ENCODE measurements at regions not wholly inside any gene's neighbourhood (a gene's known extent, or its start where the extent isn't known, plus 50 kb on each side); places are given as distances from the start of the nearest gene placed in this dataset.
A peak's percentile ranks its signal among the peaks of the same experiment; 100 is the strongest.

GRCh38 chr12:90079529-90080210 is 371.0 kb upstream of the ATP2B1 start:
- Mint-ChIP-seq H3K27me3 (no peaks in the 10 kb centered on the region), H3K27ac (no peak overlapping the region), H3K4me3 (no peak overlapping the region), H3K9me3 (peaks cover 4% of the 10 kb centered on the region), H3K36me3 (ENCODE audit: low read depth) (no peaks in the 10 kb centered on the region), H3K4me1 (peaks cover 23% of the 10 kb centered on the region)
- no peak for ATAC-seq (replicated peaks)

DNA sequence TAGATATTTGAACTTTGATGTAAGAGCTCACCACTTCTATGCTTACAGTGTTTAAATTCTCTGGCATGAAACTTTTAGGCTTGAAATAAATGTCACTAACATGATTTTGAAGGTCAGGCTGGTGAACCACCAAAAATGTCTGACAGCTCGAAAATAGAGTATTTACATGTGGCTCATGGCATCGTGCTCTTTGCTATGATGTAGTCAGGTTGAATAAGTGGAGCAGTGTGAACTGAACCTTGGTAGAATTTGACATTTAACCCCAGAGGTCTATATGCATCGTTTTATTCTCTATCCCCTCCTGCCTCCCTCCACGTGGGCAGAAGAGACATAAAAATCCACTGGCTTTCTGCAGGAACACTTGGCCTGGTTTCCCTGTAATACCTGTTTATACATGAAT is 369.7 kb upstream of the ATP2B1 start:
- peaks cover 23% of the 10 kb centered on the region for H3K4me1 Mint-ChIP-seq
- no peaks in the 10 kb centered on the region for H3K27me3 Mint-ChIP-seq
- peak; percentile 49 for ATAC-seq (replicated peaks)
- no peaks in the 10 kb centered on the region for H3K36me3 Mint-ChIP-seq (ENCODE audit: low read depth)
- H3K9me3 Mint-ChIP-seq: no peaks in the 10 kb centered on the region
- no peak overlapping the region for H3K4me3 Mint-ChIP-seq
- no peak overlapping the region for H3K27ac Mint-ChIP-seq

DNA sequence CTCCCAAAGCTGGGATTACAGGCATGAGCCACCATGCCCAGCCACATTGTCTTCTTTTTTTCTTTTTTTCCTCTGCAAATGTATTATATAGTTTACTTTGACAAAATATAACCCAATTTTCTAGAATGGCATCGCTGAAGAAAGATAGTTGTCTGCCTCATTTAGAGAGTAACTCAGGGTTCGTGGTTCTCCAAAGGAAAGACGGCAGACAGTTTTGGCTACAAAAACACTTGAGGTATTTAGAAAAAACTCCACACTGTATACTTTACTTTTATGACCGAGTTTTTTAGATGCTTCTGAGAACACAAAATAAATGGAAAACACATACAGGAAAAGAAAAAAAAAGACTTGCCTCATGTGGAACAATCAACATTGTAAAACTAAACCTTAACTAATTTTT is 369.1 kb upstream of the ATP2B1 start:
- Mint-ChIP-seq H3K27me3 (no peaks in the 10 kb centered on the region), H3K4me3 (no peak overlapping the region), H3K9me3 (no peaks in the 10 kb centered on the region), H3K4me1 (peaks cover 23% of the 10 kb centered on the region), H3K36me3 (ENCODE audit: low read depth) (no peaks in the 10 kb centered on the region), H3K27ac (no peak overlapping the region)
- no peak for ATAC-seq (replicated peaks)

DNA sequence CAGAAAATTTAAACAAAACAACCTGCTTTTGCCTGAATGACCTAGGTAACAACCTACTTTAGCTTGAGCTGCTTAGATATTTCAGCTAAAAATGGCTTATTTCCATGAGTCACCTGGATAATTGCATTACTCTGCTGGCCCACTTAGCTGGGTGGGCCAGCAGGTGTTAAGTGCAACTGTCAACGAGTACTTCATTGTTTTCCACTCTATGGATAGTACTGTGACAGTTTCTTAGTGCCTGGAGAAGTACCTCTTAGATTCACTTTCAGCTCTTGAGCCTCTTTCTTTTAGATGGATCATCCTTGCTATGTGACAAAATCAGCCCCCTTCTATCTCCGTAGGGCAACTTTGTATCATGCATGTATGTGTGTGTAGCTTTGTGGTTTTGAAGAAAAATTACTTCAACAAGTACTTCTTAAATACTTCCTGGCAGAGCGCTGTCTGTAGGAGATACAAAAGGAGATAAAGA is 368.2 kb upstream of the ATP2B1 start:
- Mint-ChIP-seq H3K27me3 (no peaks in the 10 kb centered on the region), H3K4me1 (peaks cover 23% of the 10 kb centered on the region), H3K27ac (peak overlapping the region; percentile 13), H3K9me3 (no peaks in the 10 kb centered on the region), H3K4me3 (peak overlapping the region; percentile 40), H3K36me3 (ENCODE audit: low read depth) (no peaks in the 10 kb centered on the region)
- peak; percentile 64 for ATAC-seq (replicated peaks)

DNA sequence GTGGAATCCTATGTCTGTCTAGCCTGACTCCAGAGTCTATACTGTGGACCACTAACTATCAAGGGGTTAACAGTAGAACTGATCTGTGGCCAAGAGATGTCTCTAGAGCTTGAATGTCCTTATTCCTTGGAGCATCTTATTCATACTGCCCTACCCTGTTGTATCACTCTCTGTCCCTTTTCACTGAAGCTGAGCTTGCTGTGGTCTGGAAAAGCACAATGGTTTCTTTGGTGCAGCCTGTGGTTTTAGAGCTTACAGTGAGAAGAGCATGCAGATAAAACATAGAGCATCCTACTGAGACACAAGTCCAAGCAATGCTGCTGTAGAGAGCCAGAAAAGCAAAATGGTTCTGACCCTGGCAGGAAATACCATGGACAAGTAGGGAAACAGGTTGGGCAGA is 367.0 kb upstream of the ATP2B1 start:
- ATAC-seq (replicated peaks): peak; percentile 48

DNA sequence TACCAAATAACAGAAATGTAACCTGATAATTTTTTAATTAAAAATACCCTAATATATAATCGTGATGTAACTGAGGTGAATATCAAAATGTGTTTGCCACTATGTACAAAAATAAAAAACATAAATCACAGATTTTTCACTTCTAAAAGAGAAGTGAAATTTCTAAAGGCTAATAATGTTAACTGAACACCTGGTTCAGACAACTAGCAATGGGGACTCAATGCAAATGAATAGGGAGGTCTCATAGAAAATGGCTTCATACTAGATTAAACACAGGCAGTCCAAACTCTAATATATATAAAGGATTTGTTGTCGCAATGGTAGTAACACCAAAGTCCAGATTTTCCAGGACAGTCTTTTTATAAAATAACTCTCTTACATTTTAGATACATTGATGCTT is 365.4 kb upstream of the ATP2B1 start:
- Mint-ChIP-seq H3K27ac (no peak overlapping the region), H3K9me3 (peaks cover 4% of the 10 kb centered on the region), H3K4me3 (no peak overlapping the region), H3K27me3 (peaks cover 4% of the 10 kb centered on the region), H3K36me3 (ENCODE audit: low read depth) (no peaks in the 10 kb centered on the region), H3K4me1 (peaks cover 22% of the 10 kb centered on the region)
- no peak for ATAC-seq (replicated peaks)

More for the DNA sequence above, 367.0 kb upstream of the ATP2B1 start:
- H3K4me3 Mint-ChIP-seq: no peak overlapping the region
- no peak overlapping the region for H3K27ac Mint-ChIP-seq
- peaks cover under 1% of the 10 kb centered on the region for H3K9me3 Mint-ChIP-seq
- H3K4me1 Mint-ChIP-seq: peaks cover 23% of the 10 kb centered on the region
- H3K36me3 Mint-ChIP-seq (ENCODE audit: low read depth): no peaks in the 10 kb centered on the region
- H3K27me3 Mint-ChIP-seq: peaks cover under 1% of the 10 kb centered on the region

GRCh38 chr12:90071996-90072395 is 363.4 kb upstream of the ATP2B1 start:
- H3K27me3 Mint-ChIP-seq: peaks cover 4% of the 10 kb centered on the region
- no peak for ATAC-seq (replicated peaks)
- peaks cover 4% of the 10 kb centered on the region for H3K9me3 Mint-ChIP-seq
- H3K4me1 Mint-ChIP-seq: peaks cover 16% of the 10 kb centered on the region
- no peak overlapping the region for H3K4me3 Mint-ChIP-seq
- H3K27ac Mint-ChIP-seq: no peak overlapping the region
- no peaks in the 10 kb centered on the region for H3K36me3 Mint-ChIP-seq (ENCODE audit: low read depth)

DNA sequence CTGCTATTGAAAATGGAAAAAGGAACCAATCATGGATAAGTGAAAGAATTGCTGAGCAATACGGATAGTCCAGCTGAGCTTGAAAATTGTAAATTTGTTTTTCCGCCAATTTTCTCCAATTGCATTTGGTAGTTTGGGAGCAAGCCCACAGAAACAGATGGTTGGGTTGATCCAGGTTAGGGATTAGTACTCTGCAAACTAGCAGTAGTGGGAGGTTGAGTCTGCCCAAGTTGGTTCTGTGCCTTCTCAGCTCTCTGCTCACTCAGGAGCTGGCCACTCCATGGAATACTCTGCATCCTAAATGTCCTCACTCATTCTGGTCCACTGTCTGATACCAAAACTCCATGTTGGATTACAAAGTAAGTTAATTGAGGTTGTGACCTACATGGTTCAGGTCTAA is 361.1 kb upstream of the ATP2B1 start:
- Mint-ChIP-seq H3K9me3 (peaks cover 4% of the 10 kb centered on the region), H3K27ac (no peak overlapping the region), H3K36me3 (ENCODE audit: low read depth) (no peaks in the 10 kb centered on the region), H3K27me3 (peaks cover 4% of the 10 kb centered on the region), H3K4me3 (no peak overlapping the region), H3K4me1 (peaks cover under 1% of the 10 kb centered on the region)
- ATAC-seq (replicated peaks): no peak

DNA sequence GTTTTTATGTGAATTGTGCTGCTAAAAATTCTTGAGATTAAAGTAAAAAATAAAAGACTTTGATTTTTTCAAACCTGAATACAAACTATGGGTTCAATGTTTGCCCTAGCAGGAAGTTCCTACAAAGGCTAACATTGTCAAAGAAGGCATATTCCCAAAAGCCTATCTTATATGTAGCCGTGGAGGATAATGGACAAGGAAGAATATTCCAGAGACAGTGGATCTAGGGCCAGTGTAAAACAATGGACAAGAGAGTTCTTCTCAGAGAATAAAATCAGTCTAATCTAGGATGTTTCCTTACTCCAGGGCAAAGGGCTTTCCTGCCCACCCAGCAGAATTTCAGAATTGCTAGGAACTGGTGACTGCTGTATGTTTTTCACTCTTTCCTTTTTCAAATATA is 359.2 kb upstream of the ATP2B1 start:
- no peaks in the 10 kb centered on the region for H3K4me1 Mint-ChIP-seq
- no peak overlapping the region for H3K4me3 Mint-ChIP-seq
- no peak for ATAC-seq (replicated peaks)
- no peaks in the 10 kb centered on the region for H3K36me3 Mint-ChIP-seq (ENCODE audit: low read depth)
- H3K27ac Mint-ChIP-seq: no peak overlapping the region
- H3K9me3 Mint-ChIP-seq: peaks cover 4% of the 10 kb centered on the region
- H3K27me3 Mint-ChIP-seq: peaks cover 4% of the 10 kb centered on the region

- Mint-ChIP-seq H3K36me3 (ENCODE audit: low read depth) (no peaks in the 10 kb centered on the region), H3K4me3 (no peak overlapping the region), H3K9me3 (no peaks in the 10 kb centered on the region), H3K4me1 (no peaks in the 10 kb centered on the region), H3K27me3 (no peaks in the 10 kb centered on the region), H3K27ac (no peak overlapping the region)
- peak; percentile 38 for ATAC-seq (replicated peaks)
Observed at GRCh38 chr12:90064852-90065801, 356.5 kb upstream of the ATP2B1 start.

DNA sequence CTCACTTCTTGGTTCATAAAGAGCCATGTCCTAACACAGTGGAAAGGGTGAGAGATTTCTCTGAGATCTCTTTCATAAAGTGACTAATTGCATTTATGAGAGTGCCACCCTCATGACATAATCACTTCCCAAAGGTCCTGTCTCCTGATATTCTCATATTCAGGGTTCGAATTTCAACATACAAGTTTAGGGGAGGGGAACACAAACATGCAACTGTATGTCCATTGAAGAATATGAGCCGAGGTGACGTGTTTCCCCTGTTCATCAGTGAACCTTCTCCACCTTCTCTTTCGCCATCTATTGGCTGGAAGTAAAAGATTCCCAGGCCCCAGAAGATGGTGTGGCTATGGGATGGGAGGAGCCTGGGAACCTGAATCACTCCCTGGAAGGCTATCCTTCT is 354.2 kb upstream of the ATP2B1 start:
- no peaks in the 10 kb centered on the region for H3K9me3 Mint-ChIP-seq
- H3K4me1 Mint-ChIP-seq: no peaks in the 10 kb centered on the region
- H3K4me3 Mint-ChIP-seq: no peak overlapping the region
- no peaks in the 10 kb centered on the region for H3K27me3 Mint-ChIP-seq
- no peak for ATAC-seq (replicated peaks)
- no peaks in the 10 kb centered on the region for H3K36me3 Mint-ChIP-seq (ENCODE audit: low read depth)
- no peak overlapping the region for H3K27ac Mint-ChIP-seq

- Mint-ChIP-seq H3K27ac (no peak overlapping the region), H3K4me1 (no peaks in the 10 kb centered on the region), H3K4me3 (no peak overlapping the region), H3K27me3 (no peaks in the 10 kb centered on the region), H3K9me3 (no peaks in the 10 kb centered on the region), H3K36me3 (ENCODE audit: low read depth) (no peaks in the 10 kb centered on the region)
- no peak for ATAC-seq (replicated peaks)
Observed at GRCh38 chr12:90061809-90062208, 353.2 kb upstream of the ATP2B1 start.

- Mint-ChIP-seq H3K27me3 (no peaks in the 10 kb centered on the region), H3K9me3 (no peaks in the 10 kb centered on the region), H3K4me1 (no peaks in the 10 kb centered on the region), H3K4me3 (no peak overlapping the region), H3K36me3 (ENCODE audit: low read depth) (no peaks in the 10 kb centered on the region), H3K27ac (no peak overlapping the region)
- ATAC-seq (replicated peaks): no peak
Observed at GRCh38 chr12:90060031-90060430, 351.4 kb upstream of the ATP2B1 start.

- ATAC-seq (replicated peaks): no peak
- no peaks in the 10 kb centered on the region for H3K9me3 Mint-ChIP-seq
- no peak overlapping the region for H3K4me3 Mint-ChIP-seq
Observed at GRCh38 chr12:90058704-90059103, 350.1 kb upstream of the ATP2B1 start.

GRCh38 chr12:90055071-90055470 is 346.4 kb upstream of the ATP2B1 start:
- Mint-ChIP-seq H3K9me3 (no peaks in the 10 kb centered on the region), H3K27ac (no peak overlapping the region), H3K4me3 (no peak overlapping the region), H3K36me3 (ENCODE audit: low read depth) (no peaks in the 10 kb centered on the region), H3K4me1 (no peaks in the 10 kb centered on the region), H3K27me3 (no peaks in the 10 kb centered on the region)
- ATAC-seq (replicated peaks): no peak

More at GRCh38 chr12:90058704-90059103, 350.1 kb upstream of the ATP2B1 start:
- Mint-ChIP-seq H3K27me3 (no peaks in the 10 kb centered on the region), H3K4me1 (no peaks in the 10 kb centered on the region), H3K36me3 (ENCODE audit: low read depth) (no peaks in the 10 kb centered on the region), H3K27ac (no peak overlapping the region)

Data from activated T-helper 17 cell treated with anti-CD3 and anti-CD28 coated beads, Interleukin-2, amount 50 U/mL, for 72 hours (primary cell).